ENCODE measurements at regions not wholly inside any gene's neighbourhood (a gene's known extent, or its start where the extent isn't known, plus 50 kb on each side); places are given as distances from the start of the nearest gene placed in this dataset.

GRCh38 chr2:221125691-221126090 is 446.4 kb downstream of the EPHA4 start:
- DNase-seq (ENCODE audit: insufficient read length, low spot score, missing footprints): no peak
- Histone ChIP-seq H3K4me2 (ENCODE audit: insufficient read depth, low read length) (no peak overlapping the region), H3K4me3 (ENCODE audit: insufficient read depth, low read length) (no peak overlapping the region), H3K27me3 (ENCODE audit: insufficient read depth, low read length) (no peaks in the 10 kb centered on the region), H3K36me3 (ENCODE audit: insufficient read depth, low read length) (no peaks in the 10 kb centered on the region), H3K27ac (ENCODE audit: low read depth, low read length) (no peak overlapping the region), H2AFZ (ENCODE audit: low read length) (no peak overlapping the region), H3K79me2 (ENCODE audit: insufficient read depth, low read length) (no peaks in the 10 kb centered on the region), H3K4me1 (ENCODE audit: insufficient read depth, low read length) (no peaks in the 10 kb centered on the region), H3K9me3 (ENCODE audit: low read depth, low read length) (no peaks in the 10 kb centered on the region), H4K20me1 (ENCODE audit: insufficient read depth, low read length) (no peaks in the 10 kb centered on the region)
- no peak for TF ChIP-seq CTCF (IDR thresholded peaks at IDR 0.05; ENCODE audit: extremely low read depth, low read depth, low read length)

DNA sequence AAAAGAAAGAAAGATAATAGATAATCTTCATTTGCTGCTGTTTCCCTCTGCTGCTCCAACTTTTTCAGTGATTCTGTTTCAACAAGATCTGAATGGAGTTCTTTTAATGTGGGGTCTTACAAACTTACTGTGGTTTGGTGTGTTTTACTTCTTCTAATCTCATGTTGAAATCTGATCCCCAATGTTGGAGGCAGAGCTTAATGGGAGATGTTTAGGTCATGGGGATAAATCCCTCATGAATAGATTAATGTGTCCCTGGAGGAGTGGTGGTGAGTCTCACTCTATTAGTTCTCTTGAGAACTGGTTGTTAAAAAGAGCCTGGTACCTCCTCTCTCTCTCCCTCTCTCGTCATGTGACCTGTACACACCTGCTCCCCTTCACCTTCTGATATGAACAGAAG is 442.4 kb downstream of the EPHA4 start:
- no peak overlapping the region for H3K4me3 ChIP-seq (ENCODE audit: insufficient read depth, low read length)
- no peaks in the 10 kb centered on the region for H3K4me1 ChIP-seq (ENCODE audit: insufficient read depth, low read length)
- H3K4me2 ChIP-seq (ENCODE audit: insufficient read depth, low read length): no peak overlapping the region
- no peaks in the 10 kb centered on the region for H3K27me3 ChIP-seq (ENCODE audit: insufficient read depth, low read length)
- TF ChIP-seq CTCF (IDR thresholded peaks at IDR 0.05; ENCODE audit: extremely low read depth, low read depth, low read length): no peak
- H3K9me3 ChIP-seq (ENCODE audit: low read depth, low read length): no peaks in the 10 kb centered on the region
- H2AFZ ChIP-seq (ENCODE audit: low read length): no peak overlapping the region
- no peaks in the 10 kb centered on the region for H4K20me1 ChIP-seq (ENCODE audit: insufficient read depth, low read length)
- H3K36me3 ChIP-seq (ENCODE audit: insufficient read depth, low read length): no peaks in the 10 kb centered on the region
- DNase-seq (ENCODE audit: insufficient read length, low spot score, missing footprints): no peak
- no peaks in the 10 kb centered on the region for H3K79me2 ChIP-seq (ENCODE audit: insufficient read depth, low read length)
- no peak overlapping the region for H3K27ac ChIP-seq (ENCODE audit: low read depth, low read length)

DNA sequence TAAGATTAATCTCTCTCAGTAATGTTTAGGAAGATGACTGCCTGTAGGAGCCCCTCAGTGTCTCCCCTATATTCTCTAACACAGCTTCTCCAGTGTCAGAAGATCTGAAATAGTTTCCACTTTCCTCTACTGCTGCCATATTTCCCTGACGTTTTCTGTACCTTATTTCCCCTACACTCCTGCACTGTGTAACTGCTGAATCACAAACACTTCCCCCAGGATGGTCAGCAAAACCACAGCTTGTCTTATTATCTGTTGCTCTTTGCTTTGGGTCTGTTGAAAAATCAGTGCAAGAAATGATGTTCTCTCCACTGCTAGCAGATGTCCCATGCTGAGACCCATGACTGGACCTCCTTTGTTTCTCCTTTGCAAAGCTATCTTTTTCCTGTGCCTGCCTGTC is 441.7 kb downstream of the EPHA4 start:
- no peak for TF ChIP-seq CTCF (IDR thresholded peaks at IDR 0.05; ENCODE audit: extremely low read depth, low read depth, low read length)

GRCh38 chr2:221133941-221134340 is 438.2 kb downstream of the EPHA4 start:
- Histone ChIP-seq H2AFZ (ENCODE audit: low read length) (no peak overlapping the region), H3K27me3 (ENCODE audit: insufficient read depth, low read length) (no peaks in the 10 kb centered on the region), H3K4me3 (ENCODE audit: insufficient read depth, low read length) (no peak overlapping the region), H4K20me1 (ENCODE audit: insufficient read depth, low read length) (no peaks in the 10 kb centered on the region), H3K4me2 (ENCODE audit: insufficient read depth, low read length) (no peak overlapping the region), H3K79me2 (ENCODE audit: insufficient read depth, low read length) (no peaks in the 10 kb centered on the region), H3K9me3 (ENCODE audit: low read depth, low read length) (no peaks in the 10 kb centered on the region), H3K36me3 (ENCODE audit: insufficient read depth, low read length) (no peaks in the 10 kb centered on the region), H3K27ac (ENCODE audit: low read depth, low read length) (no peak overlapping the region), H3K4me1 (ENCODE audit: insufficient read depth, low read length) (no peaks in the 10 kb centered on the region)
- no peak for DNase-seq (ENCODE audit: insufficient read length, low spot score, missing footprints)
- TF ChIP-seq CTCF (IDR thresholded peaks at IDR 0.05; ENCODE audit: extremely low read depth, low read depth, low read length): no peak

More for the DNA sequence above, 441.7 kb downstream of the EPHA4 start:
- H3K9me3 ChIP-seq (ENCODE audit: low read depth, low read length): no peaks in the 10 kb centered on the region
- no peaks in the 10 kb centered on the region for H3K27me3 ChIP-seq (ENCODE audit: insufficient read depth, low read length)
- H3K27ac ChIP-seq (ENCODE audit: low read depth, low read length): no peak overlapping the region
- H2AFZ ChIP-seq (ENCODE audit: low read length): no peak overlapping the region
- H4K20me1 ChIP-seq (ENCODE audit: insufficient read depth, low read length): no peaks in the 10 kb centered on the region
- no peaks in the 10 kb centered on the region for H3K36me3 ChIP-seq (ENCODE audit: insufficient read depth, low read length)
- H3K4me3 ChIP-seq (ENCODE audit: insufficient read depth, low read length): no peak overlapping the region
- no peaks in the 10 kb centered on the region for H3K4me1 ChIP-seq (ENCODE audit: insufficient read depth, low read length)
- no peak overlapping the region for H3K4me2 ChIP-seq (ENCODE audit: insufficient read depth, low read length)
- no peaks in the 10 kb centered on the region for H3K79me2 ChIP-seq (ENCODE audit: insufficient read depth, low read length)
- no peak for DNase-seq (ENCODE audit: insufficient read length, low spot score, missing footprints)
